Ovary (tissue), 3 donors: ENCODE measurements at regions not wholly inside any gene's neighbourhood (a gene's known extent, or its start where the extent isn't known, plus 50 kb on each side); places are given as distances from the start of the nearest gene placed in this dataset.

Experiments
- CTCF ChIP-seq, 3 donors: fragments of 450-650 bp in 2 of 3; fragments of 200-600 bp in 1 of 3; IDR thresholded peaks; one replicate each; pipeline versions ENCODE4 v1.5.1 to v1.8.0; 2016 to 2022; ENCODE audit warnings: antibody characterized with exemption in 3 of 3, mild to moderate bottlenecking in 1 of 3
- POLR2A ChIP-seq: fragments of 450-650 bp; IDR thresholded peaks from one replicate; pipeline ENCODE4 v1.6.1; 2017; ENCODE audit warnings: antibody characterized with exemption, mild to moderate bottlenecking, moderate library complexity
- donor health status: DM: no; HTN: no; CAD: no.

- TF ChIP-seq POLR2A: no peak
- TF ChIP-seq CTCF (IDR thresholded peaks at IDR 0.05): no peak
Observed at GRCh38 chr10:44030132-44030531, 354.8 kb downstream of the CXCL12 start.
